DMS53 treated with DMSO at 0.1 percent for 48 hours (cell line): ENCODE measurements at regions not wholly inside any gene's neighbourhood (a gene's known extent, or its start where the extent isn't known, plus 50 kb on each side); places are given as distances from the start of the nearest gene placed in this dataset.

Source experiments
- DNase-seq: peaks from one replicate; lab custom pipeline; 2025; ENCODE audit not compliant: unreplicated experiment; lab: John Stamatoyannopoulos, UW

- DNase-seq, result no peak
Observed at GRCh38 chr5:88488561-88488960, 219.9 kb upstream of the TMEM161B start.

- DNase-seq, result no peak
Observed at GRCh38 chr5:88488130-88488529, 219.5 kb upstream of the TMEM161B start.

GRCh38 chr5:88487066-88487465, 218.4 kb upstream of the TMEM161B start:
- DNase-seq, result no peak

- DNase-seq, result no peak
Observed at GRCh38 chr5:88486431-88486830, 217.8 kb upstream of the TMEM161B start.

GRCh38 chr5:88485531-88485930, 216.9 kb upstream of the TMEM161B start:
- DNase-seq, result no peak

GRCh38 chr5:88483964-88484672, 215.5 kb upstream of the TMEM161B start:
- DNase-seq, result no peak

GRCh38 chr5:88480801-88481499, 212.3 kb upstream of the TMEM161B start:
- no peak for DNase-seq

GRCh38 chr5:88480245-88480644, 211.6 kb upstream of the TMEM161B start:
- no peak for DNase-seq

- no peak for DNase-seq
Observed at GRCh38 chr5:88474574-88474973, 205.9 kb upstream of the TMEM161B start.

- no peak for DNase-seq
Observed at GRCh38 chr5:88470745-88471144, 202.1 kb upstream of the TMEM161B start.

- no peak for DNase-seq
Observed at GRCh38 chr5:88459971-88460370, 191.3 kb upstream of the TMEM161B start.

GRCh38 chr5:88452820-88453219, 184.2 kb upstream of the TMEM161B start:
- DNase-seq, result no peak

- no peak for DNase-seq
Observed at GRCh38 chr5:88450239-88450638, 181.6 kb upstream of the TMEM161B start.

GRCh38 chr5:88438006-88438405, 169.4 kb upstream of the TMEM161B start:
- DNase-seq, result no peak

GRCh38 chr5:88436290-88436689, 167.6 kb upstream of the TMEM161B start:
- no peak for DNase-seq

- DNase-seq, result no peak
Observed at GRCh38 chr5:88428633-88429032, 160.0 kb upstream of the TMEM161B start.

GRCh38 chr5:88426441-88426840, 157.8 kb upstream of the TMEM161B start:
- no peak for DNase-seq

- no peak for DNase-seq
Observed at GRCh38 chr5:88425124-88425523, 156.5 kb upstream of the TMEM161B start.

GRCh38 chr5:88419931-88420330, 151.3 kb upstream of the TMEM161B start:
- no peak for DNase-seq

- DNase-seq, result no peak
Observed at GRCh38 chr5:88407341-88407740, 138.7 kb upstream of the TMEM161B start.

GRCh38 chr5:88405783-88406182, 137.1 kb upstream of the TMEM161B start:
- DNase-seq, result no peak

GRCh38 chr5:88404405-88404804, 135.8 kb upstream of the TMEM161B start:
- DNase-seq, result no peak

GRCh38 chr5:88401686-88402085, 133.0 kb upstream of the TMEM161B start:
- DNase-seq, result no peak
